Duodenal mucosa (tissue), 2 donors: ENCODE measurements at regions not wholly inside any gene's neighbourhood (a gene's known extent, or its start where the extent isn't known, plus 50 kb on each side); places are given as distances from the start of the nearest gene placed in this dataset.

Experiments used
- H3K27ac ChIP-seq: one replicate; pipeline ENCODE4 v1.7.0; 2013; ENCODE audit warnings: low read depth, low read length
- H3K27me3 ChIP-seq, 2 donors: one replicate each; pipeline ENCODE4 v1.7.0; 2013; ENCODE audit warnings: low read length in 2 of 2, control low read depth in 1 of 2; ENCODE audit not compliant: insufficient read depth in 2 of 2, control insufficient read depth in 1 of 2
- H3K36me3 ChIP-seq, 2 donors: one replicate each; pipeline ENCODE4 v1.7.0; 2013; ENCODE audit warnings: low read length in 2 of 2, control low read depth in 1 of 2; ENCODE audit not compliant: insufficient read depth in 2 of 2, control insufficient read depth in 1 of 2
- H3K4me1 ChIP-seq, 2 donors: one replicate each; pipeline ENCODE4 v1.7.0; 2013; ENCODE audit warnings: low read length in 2 of 2, control low read depth in 1 of 2; ENCODE audit not compliant: insufficient read depth in 2 of 2, control insufficient read depth in 1 of 2
- H3K4me3 ChIP-seq, 2 donors: one replicate each; pipeline ENCODE4 v1.7.0; 2013; ENCODE audit warnings: low read length in 2 of 2, low read depth in 1 of 2
- H3K9ac ChIP-seq, 2 donors: one replicate each; pipeline ENCODE4 v1.7.0; 2013; ENCODE audit warnings: low read length in 2 of 2, low read depth in 1 of 2
- H3K9me3 ChIP-seq, 2 donors: one replicate each; pipeline ENCODE4 v1.7.0; 2013; ENCODE audit warnings: low read length in 2 of 2, control low read depth in 1 of 2; ENCODE audit not compliant: control insufficient read depth in 1 of 2

GRCh38 chr22:27086080-27087044 is 429.0 kb downstream of the MIAT start:
- Histone ChIP-seq H3K36me3 (no peaks in the 10 kb centered on the region), H3K4me3 (no peak overlapping the region), H3K27me3 (peaks cover 0 to 16% of the 10 kb centered on the region in 2 donors), H3K4me1 (no peaks in the 10 kb centered on the region), H3K9me3 (peaks cover 0 to 9% of the 10 kb centered on the region in 2 donors), H3K27ac (no peak overlapping the region), H3K9ac (no peak overlapping the region)

GRCh38 chr22:27087051-27087450 is 429.7 kb downstream of the MIAT start:
- Histone ChIP-seq H3K27me3 (peaks cover 0 to 16% of the 10 kb centered on the region in 2 donors), H3K4me1 (no peaks in the 10 kb centered on the region), H3K9ac (no peak overlapping the region), H3K4me3 (no peak overlapping the region), H3K36me3 (no peaks in the 10 kb centered on the region), H3K9me3 (peaks cover 0 to 9% of the 10 kb centered on the region in 2 donors), H3K27ac (no peak overlapping the region)

- no peak overlapping the region for H3K27ac ChIP-seq
- peaks cover 0 to 16% of the 10 kb centered on the region in 2 donors for H3K27me3 ChIP-seq
- no peaks in the 10 kb centered on the region for H3K4me1 ChIP-seq
- H3K9ac ChIP-seq: no peak overlapping the region
- peaks cover 0 to 9% of the 10 kb centered on the region in 2 donors for H3K9me3 ChIP-seq
- H3K4me3 ChIP-seq: no peak overlapping the region
- no peaks in the 10 kb centered on the region for H3K36me3 ChIP-seq
Observed at GRCh38 chr22:27088026-27088425, 430.6 kb downstream of the MIAT start.

- no peak overlapping the region for H3K27ac ChIP-seq
- no peak overlapping the region for H3K4me3 ChIP-seq
- peaks cover 0 to 16% of the 10 kb centered on the region in 2 donors for H3K27me3 ChIP-seq
- H3K9me3 ChIP-seq: peaks cover 0 to 9% of the 10 kb centered on the region in 2 donors
- no peak overlapping the region for H3K9ac ChIP-seq
- H3K36me3 ChIP-seq: no peaks in the 10 kb centered on the region
- H3K4me1 ChIP-seq: no peaks in the 10 kb centered on the region
Observed at GRCh38 chr22:27089264-27089663, 431.9 kb downstream of the MIAT start.

- Histone ChIP-seq H3K4me3 (no peak overlapping the region), H3K9ac (no peak overlapping the region), H3K9me3 (peaks cover 0 to 9% of the 10 kb centered on the region in 2 donors), H3K4me1 (no peaks in the 10 kb centered on the region), H3K27me3 (peaks cover 0 to 8% of the 10 kb centered on the region in 2 donors), H3K36me3 (no peaks in the 10 kb centered on the region), H3K27ac (no peak overlapping the region)
Observed at GRCh38 chr22:27090611-27091011, 433.2 kb downstream of the MIAT start.

GRCh38 chr22:27093422-27093821 is 436.0 kb downstream of the MIAT start:
- no peaks in the 10 kb centered on the region for H3K36me3 ChIP-seq
- H3K27me3 ChIP-seq: no peaks in the 10 kb centered on the region
- H3K27ac ChIP-seq: no peak overlapping the region
- no peaks in the 10 kb centered on the region for H3K9me3 ChIP-seq
- H3K4me1 ChIP-seq: no peaks in the 10 kb centered on the region
- no peak overlapping the region for H3K4me3 ChIP-seq
- no peak overlapping the region for H3K9ac ChIP-seq

- Histone ChIP-seq H3K9me3 (no peaks in the 10 kb centered on the region), H3K27ac (no peak overlapping the region), H3K27me3 (peaks cover under 1 to 3% of the 10 kb centered on the region in 2 donors), H3K4me3 (no peak overlapping the region), H3K36me3 (no peaks in the 10 kb centered on the region), H3K4me1 (no peaks in the 10 kb centered on the region), H3K9ac (no peak overlapping the region)
Observed at GRCh38 chr22:27094633-27095308, 437.4 kb downstream of the MIAT start.

- Histone ChIP-seq H3K9ac (no peak overlapping the region), H3K36me3 (no peaks in the 10 kb centered on the region), H3K9me3 (no peaks in the 10 kb centered on the region), H3K27me3 (peaks cover 18 to 21% of the 10 kb centered on the region in 2 donors), H3K4me3 (no peak overlapping the region), H3K4me1 (no peaks in the 10 kb centered on the region), H3K27ac (no peak overlapping the region)
Observed at GRCh38 chr22:27097506-27097905, 440.1 kb downstream of the MIAT start.

GRCh38 chr22:27097933-27098332 is 440.5 kb downstream of the MIAT start:
- H3K9ac ChIP-seq: no peak overlapping the region
- H3K9me3 ChIP-seq: no peaks in the 10 kb centered on the region
- H3K36me3 ChIP-seq: no peaks in the 10 kb centered on the region
- no peaks in the 10 kb centered on the region for H3K4me1 ChIP-seq
- H3K27ac ChIP-seq: no peak overlapping the region
- H3K4me3 ChIP-seq: no peak overlapping the region
- H3K27me3 ChIP-seq: peaks cover 21% of the 10 kb centered on the region in 2 donors
